Inflammatory macrophage (primary cell): ENCODE measurements at regions not wholly inside any gene's neighbourhood (a gene's known extent, or its start where the extent isn't known, plus 50 kb on each side); places are given as distances from the start of the nearest gene placed in this dataset.
"Not testable (repeated sequence)": the region's sequence is repeated elsewhere in the genome, so short reads cannot be mapped to it uniquely, and the experiment has no call there.

ENCODE experiments used
- DNase-seq, 2 donors: peaks; one replicate each; pipeline ENCODE4 v3.0.0-alpha.2; 2020 to 2022

DNA sequence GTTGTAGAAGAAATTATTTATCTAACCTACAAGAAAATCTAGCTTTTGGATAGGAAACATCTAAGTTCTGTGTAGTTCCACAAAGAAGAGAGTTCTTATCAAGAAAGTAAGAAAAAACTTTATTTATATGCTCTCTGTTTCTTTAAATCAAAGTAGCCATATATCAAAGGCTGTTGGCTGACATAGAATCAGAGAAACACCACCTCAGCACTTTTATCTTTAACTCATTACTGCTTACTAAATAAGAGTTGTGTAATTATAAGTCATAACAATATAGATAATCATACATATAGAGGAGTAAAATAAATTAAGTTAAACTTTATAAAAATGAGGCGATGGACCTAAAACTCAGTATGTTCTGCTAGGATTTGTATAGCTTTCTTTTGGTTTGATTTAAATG is 570.6 kb downstream of the PCDH17 start:
- DNase-seq: no peak

DNA sequence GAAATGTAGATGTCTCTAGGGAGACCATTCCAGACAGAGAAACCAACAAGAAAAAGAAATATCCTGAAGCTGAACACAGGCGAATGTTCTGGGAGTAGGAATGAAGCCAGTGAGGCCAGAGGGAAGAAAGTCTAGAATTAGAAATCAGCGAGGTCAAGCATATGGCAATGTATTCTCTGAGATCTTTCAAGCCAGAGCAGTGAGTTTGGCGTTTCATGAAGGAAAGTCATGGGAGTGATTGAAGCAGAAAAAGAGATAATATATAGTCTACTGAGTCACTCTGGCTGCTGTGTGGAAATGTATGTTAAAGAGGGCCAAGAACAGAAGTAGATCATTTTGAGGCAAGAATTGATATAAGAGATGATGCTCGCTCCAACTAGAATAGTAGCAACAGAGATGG is 576.0 kb downstream of the PCDH17 start:
- DNase-seq: no peak

DNA sequence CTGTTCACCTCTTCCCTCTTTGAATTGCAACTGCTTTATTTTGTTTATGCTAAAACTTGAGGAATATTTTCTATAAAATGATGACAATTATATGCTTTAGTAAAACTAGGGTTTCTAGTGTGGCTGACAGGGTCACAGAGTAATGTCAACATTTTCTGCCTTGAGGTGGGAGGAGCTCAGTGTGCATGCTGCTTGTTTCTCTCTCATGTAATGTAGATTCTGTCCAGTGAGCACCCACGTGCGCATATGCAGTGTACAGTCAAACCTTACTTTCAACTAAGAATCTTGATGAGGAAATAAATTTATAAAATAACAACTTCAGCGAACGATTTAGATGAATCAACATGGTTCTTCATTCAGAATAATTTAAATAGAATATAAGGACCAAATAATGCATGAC is 603.9 kb downstream of the PCDH17 start:
- DNase-seq: no peak

DNA sequence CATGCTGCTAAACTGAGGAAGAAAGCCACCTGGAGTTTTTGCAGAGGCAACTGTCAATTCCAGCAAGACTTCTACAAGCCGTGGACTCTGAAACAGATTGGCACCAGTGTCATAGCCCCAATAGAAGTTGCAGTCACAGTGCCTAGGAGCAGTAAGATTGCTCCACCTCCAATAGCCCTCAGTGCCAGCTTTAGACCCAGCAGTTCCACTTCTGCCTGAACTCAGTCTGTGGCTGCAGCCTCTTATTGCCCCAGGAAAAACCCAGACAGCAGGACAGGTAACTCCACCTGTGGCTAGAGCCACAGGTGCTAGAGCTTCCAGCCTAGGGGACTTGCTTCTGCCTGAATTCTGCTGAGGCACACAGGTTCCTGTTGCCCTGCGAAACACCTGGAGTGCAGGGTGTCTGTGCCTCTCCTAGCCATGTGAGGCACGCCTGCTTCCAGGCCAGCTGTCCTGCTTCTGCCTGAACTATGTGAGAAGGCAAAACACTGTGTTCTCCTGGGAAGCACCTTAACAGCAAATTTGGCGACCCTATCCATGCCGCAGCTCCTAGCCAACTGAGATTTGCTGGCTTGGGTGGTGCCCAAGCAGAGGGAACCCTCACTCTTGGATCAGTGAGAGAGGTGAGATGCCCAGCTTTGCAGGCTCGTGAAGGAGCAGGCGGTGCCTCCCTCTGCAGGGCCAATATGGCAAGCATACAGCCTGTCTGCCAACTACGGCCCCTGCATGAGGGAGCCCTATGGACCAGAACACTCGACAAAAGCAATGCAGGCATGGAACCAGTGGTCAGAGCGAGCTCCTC is 607.6 kb downstream of the PCDH17 start:
- no peak for DNase-seq

DNA sequence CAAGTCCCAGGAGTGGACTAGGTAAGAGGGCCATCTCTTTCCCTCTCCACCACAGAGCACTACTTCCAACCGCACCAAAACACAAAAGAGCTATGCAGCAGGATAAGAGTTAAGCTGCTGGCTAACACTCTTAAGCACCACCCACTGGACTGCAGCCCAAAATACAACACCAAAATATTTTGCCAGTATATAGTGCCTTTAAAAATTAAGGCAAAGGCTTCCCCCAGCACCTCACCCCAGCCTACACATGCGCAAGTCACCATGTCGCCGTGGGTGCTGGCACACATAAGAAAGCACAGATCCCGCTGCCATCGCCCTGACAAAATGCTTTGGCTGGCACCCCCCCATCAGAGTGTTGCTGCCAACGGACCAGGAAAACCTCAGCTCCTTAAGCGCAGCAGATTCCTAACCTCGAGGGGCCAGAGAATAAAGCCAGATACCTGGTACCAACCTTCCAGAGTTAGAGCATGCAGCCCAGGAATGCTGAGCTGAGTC is 608.3 kb downstream of the PCDH17 start:
- DNase-seq: no peak

DNA sequence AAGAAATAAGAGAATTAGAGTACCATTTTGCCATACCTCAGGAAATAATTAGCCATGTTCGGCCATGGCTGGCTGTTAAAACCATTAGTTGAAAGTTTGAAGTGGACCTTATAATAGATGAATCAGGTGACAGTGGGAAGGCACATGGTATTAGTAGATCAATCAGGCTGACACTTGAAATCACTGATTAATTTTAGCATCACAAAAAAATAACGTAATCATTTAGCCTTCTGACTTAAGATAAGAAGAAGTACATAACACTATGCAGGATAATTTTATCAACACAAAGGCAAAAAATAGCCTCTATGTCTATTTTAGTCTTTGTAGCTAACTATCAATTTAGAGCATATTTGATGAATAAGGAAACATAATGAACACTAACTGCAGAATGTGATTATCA is 615.5 kb downstream of the PCDH17 start:
- no peak for DNase-seq

DNA sequence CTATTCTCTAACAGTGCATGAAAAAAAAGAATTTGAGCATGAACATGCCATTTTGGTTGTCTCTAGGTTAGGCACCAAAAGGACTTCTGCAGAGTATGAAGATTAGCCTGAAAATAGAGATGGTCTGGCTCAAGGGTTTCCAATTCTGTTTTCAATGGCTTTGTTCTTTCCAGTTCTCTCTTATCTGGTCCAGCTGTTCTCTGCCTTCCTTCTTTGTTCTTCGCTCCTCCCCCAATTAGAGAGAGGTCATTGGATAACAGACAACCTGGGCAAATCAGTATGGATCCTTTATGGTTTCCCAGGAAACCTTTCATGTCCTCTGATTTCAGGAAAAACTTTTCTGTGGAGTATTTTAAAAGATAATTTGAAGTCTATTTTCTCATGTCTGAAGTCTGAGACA is 623.4 kb downstream of the PCDH17 start:
- no peak for DNase-seq

DNA sequence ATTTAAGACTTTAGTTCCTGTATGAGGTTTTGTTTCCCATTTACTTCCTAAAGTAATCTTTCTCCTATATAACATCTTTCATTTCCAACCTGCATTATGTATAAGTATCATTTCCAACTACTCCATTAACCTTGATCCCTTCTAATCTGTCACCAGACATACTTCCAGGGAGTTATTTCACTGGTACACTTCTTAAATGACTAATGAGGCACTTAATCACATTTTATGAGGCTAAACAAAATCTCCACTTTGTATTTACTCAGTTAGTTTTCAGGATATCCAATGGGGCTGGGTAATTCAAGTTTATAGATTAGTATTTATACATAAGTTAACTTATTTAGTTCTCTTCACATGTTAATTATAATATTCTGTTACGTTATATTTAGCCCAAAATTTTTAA is 634.7 kb downstream of the PCDH17 start:
- no peak for DNase-seq

DNA sequence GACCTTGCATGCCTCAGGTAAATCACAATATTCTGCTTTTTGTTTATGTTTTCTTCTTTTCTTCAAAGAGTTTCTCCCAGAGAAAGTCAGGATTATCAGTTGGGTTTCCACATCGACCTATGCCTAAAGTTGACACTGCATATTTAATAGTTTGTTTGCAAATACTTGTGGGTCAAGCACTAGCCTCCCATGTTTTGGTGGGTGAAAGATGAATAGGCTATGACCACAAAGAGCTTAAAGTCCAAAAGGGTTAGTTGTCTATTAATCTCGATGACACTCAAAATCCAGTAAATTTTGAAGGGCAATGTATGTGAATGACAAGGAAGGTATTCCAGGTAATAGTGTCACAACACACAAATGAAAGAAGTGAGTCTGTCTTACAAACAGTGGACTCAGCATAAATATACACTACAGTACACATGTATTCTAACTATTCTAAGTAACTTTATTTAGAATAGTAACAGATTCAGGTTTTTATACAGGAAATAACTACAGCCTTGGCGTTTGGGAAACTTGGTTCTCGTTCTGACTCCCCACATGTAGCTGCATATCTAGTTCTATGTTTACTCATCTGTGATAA is 667.1 kb downstream of the PCDH17 start:
- DNase-seq: no peak

DNA sequence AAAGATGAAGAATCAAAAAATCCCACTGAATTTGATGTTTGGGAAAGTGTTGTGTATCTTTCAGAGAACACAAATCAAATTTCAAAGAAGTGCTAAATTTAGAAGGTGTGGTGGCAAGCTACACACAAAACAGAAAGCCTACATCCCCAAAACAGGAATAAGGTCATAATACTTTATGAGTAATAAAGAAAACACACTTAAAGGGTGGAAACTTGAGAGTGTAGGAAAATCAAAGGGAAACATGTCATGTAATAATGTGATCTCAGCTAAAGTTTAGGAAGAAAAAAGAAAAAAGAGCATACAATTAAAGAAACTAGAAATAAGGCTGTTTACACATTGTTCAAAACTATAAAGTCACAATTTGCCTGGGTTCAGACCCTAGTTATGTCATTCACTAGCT is 668.7 kb downstream of the PCDH17 start:
- DNase-seq: peak in 1 of 2 donors; percentile 5

DNA sequence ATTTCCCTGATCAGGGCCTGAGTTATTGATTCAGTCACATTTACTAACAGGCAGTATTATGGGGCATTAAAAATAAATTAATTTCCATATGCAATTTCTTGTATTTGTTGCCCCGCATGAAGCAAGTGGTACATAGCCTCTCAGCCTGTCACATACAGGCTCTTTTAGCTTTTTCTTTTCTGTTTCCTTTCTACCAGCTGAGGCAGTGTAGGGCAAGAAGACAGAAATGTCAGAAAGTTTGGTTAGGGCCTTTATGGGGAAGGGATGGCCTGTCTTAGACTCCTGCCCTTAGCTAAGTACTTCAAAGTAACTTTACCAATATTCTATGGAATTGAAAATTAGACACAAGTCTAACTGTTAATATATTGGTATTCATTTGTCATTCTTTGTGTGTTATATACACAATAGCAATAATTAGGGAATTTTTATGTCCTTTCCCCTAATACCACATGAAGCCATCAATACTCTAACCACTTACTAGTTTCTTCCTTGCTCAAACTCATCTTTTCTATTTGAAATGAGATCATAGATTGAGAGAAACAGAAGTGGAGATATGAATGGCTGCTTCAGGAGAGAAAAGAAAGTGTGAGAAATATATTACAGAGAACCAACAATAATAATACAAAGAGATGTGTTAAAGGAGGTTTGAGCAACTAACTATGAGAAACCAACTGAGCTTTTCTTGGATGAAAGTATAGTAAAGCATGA is 669.6 kb downstream of the PCDH17 start:
- no peak for DNase-seq

DNA sequence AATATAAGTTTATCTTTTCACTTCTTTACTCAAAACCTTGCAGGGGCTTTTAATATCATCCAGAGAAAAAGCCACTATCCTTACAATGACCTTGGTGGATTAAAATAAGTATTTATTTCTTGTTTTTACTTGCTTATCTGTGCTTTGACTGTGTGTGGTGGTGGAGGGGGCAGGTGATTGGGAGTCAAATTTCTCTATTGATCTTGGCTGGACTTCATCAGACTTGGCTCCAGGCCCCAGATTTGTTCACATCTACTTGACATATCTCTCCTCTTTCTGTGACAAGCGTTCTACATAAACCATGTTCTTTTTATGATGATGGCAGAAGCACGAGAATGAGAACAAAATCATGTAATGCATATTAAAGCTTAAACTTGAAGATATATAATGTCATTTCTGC is 670.8 kb downstream of the PCDH17 start:
- no peak for DNase-seq

DNA sequence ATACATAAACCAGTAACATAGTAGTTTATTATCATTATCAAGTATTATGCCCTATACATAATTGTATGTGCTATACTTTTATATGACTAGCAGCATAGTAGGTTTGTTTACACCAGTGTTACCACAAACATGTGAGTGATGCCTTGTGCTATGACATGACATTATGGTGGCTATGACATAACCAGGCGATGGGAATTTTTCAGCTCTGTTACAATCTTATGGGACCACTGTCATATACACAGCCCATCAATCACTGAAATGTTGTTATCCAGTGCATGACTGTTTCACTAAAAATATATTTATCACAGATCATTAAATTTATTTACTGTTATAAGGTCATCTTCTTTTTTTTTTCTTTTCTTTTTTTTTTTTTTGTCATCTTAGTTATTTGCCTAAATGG is 674.5 kb downstream of the PCDH17 start:
- no peak for DNase-seq

DNA sequence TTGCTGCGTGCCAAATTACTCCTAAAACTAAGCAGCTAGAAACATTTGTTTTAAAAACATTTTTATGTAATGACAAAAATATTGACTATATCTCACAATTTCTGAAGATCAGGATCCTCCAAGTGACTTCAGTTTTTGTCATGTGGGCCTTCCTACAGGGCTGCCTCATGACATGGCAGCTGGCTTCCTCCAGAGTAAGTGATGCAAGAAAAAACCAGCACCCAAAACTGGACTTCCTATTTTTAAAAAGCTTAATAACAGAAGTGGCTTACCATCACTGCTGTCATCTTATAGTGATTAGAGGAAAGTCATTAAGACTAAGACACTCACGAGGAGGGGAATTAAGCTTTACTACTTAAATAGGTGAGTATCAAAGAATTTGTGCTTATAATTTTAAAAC is 681.7 kb downstream of the PCDH17 start:
- peak; percentile 83 to 91 for DNase-seq

DNA sequence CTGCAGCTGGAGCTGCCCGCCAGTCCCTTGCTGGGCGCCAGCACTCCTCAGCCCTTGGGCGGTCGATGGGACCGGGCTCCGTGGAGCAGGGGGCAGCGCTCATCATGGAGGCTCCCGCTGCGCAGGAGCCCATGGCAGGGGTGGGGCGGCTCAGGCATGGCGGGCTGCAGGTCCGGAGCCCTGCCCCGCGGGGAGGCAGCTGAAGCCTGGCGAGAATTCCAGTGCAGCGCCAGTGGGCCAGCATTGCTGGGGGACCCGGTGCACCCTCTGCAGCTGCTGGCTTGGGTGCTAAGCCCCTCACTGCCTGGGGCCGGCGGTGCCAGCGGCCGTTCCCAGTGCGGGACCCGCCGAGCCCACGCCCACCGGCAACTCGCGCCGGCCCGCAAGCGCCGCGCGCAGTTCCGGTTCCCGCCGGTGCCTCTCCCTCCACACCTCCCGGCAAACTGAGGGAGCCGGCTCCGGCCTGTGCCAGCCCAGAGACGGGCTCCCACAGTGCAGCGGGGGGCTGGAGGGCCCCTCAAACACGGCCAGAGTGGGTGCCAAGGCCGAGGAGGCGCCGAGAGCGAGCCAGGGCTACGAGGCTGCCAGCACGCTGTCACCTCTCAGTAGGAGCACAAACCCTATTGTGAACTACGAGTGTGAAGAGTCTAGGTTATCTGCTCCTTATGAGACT is 687.1 kb downstream of the PCDH17 start:
- no peak for DNase-seq

DNA sequence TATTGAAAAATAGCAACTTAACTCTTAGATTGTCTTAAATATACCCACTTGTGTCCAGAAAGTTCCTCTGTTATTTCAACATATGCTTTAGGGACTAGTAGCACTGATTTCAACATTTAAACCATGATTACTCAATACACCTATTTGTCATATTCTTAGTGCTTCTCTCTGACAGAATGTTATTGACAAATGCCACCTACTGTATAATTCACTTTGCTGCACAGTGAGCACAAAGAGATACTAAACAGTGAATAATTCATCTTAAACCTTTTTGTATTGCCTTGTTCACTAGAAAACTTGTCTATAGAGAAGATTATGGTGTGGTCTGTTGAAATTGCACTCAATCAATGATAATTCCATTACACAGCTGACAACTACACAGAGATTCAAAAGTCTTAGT is 692.6 kb downstream of the PCDH17 start:
- DNase-seq: peak; percentile 57 to 93

DNA sequence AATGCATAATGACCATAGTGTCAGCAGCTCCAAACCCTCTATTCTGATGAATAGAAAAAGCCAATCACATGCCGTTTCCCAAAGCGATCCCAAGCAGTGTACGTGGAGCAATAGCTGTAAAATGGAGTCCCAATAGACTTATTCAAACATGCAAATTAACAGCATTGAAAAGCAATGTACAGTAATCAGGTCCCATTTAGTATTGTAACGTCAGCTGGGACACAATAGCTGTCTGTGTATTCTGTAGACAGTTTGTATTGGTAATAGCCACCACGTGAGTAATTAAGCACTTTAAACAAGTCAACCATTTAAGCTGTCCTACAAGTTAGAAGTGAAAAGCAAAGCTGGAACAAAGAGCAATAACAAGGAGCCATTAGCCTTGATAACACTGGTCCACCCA is 698.2 kb downstream of the PCDH17 start:
- no peak for DNase-seq

DNA sequence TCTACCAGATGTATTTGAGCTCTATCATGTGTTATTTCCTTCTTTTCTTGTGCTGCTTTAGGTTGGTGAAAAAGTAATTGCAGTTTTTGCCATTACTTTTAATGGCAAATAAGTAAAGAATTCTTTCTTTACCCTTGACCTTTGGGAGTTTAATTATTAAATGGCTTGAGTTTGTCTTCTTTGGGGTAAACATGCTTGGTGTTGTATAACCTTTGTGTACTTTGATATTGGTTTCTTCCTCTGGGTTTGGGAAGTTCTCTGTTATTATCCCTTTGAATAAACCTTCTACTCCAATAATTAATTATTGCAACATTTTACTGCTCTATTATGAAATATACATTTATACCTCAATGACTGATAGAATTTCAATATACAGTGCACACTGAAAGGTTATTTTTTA is 709.4 kb downstream of the PCDH17 start:
- DNase-seq: no peak

DNA sequence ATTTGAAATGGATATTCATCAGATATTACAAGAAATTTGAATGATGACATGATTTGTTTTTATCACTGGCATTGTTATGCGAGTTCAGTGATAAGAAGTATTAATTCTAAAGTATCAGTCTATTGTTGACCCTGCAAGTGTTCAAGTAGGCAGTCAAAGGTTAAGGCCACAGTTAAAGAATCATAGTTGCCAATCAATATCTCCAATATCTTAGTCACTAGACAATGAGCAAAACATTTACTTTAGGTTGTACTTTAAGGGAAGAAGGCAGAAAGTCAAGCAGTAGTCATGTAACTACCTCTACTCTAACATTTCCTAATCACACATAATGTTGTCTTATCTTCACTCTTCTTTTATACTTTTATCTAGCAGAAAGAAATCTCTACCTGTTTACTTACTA is 709.8 kb downstream of the PCDH17 start:
- DNase-seq: no peak

DNA sequence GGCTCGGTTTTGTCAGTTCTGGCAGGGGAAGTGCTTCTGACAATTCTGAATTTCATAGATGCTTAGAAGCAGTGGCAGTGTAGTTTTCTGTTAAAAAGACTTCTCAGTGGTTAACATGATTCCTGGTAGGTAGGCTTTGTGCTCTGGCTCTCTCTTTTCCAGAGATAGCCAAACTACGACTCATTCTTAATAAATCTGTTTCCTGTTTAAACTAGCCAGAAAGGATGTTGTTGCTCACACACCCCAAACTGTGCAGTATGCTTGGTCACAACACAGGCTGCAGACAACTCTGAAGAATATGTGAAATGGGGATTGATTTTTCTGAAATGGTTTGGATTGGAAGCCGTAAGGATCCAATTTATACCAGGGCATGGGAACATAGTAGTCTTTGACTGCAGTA is 711.5 kb downstream of the PCDH17 start:
- no peak for DNase-seq

DNA sequence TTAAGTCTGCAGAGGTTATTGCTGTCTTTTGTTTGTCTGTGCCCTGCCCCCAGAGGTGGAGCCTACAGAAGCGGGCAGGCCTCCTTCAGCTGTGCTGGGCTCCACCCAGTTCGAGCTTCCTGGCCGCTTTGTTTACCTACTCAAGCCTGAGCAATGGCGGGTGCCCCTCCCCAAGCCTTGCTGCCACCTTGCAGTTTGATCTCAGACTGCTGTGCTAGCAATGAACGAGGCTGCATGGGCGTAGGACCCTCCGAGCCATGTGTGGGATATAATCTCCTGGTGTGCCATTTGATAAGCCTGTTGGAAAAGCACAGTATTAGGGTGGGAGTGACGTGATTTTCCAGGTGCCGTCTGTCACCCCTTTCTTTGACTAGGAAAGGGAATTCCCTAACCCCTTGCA is 720.6 kb downstream of the PCDH17 start:
- not testable (repeated sequence) for DNase-seq

DNA sequence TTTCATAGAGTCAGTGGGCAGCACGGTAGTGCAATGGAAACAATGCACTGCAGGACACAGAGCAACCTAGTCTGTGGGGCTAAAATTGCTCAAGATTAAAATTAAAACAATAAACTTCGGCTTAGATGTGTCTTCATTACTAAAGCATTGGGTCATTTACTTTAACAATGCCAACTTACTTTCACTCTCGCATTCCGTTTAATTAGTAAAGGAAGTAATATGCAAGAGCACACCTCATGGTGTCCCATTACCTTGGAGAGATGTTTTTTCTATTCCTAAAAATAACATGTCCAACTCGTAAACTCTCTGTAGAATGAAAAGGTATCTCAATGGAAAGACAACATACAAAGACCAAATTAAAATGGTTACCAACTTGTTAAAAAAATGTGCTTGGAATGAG is 738.4 kb downstream of the PCDH17 start:
- DNase-seq: no peak

DNA sequence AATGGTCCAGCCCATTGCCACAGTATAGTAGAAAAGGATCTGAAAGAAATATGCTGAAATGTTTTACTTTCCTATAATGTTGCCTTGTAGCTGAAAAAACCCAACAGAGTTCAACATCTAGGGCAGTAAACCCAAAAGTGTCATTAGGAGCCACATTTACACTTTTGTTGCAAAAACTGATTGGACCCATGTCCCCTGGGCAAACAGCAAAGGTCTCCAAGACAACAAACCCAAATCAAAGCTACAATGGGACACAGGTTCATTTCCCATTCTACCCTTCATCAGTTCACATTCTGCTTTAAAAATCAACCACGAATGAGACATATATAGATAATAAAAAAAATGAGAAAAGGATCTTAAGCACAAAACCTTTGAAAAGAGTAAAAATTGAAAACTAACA is 744.8 kb downstream of the PCDH17 start:
- no peak for DNase-seq
